Renal cortical epithelial cell (primary cell): ENCODE measurements at regions not wholly inside any gene's neighbourhood (a gene's known extent, or its start where the extent isn't known, plus 50 kb on each side); places are given as distances from the start of the nearest gene placed in this dataset.

Source experiments
- DNase-seq: peaks from one replicate; pipeline ENCODE4 v3.0.0-alpha.2; 2011; ENCODE audit warnings: low read depth

DNA sequence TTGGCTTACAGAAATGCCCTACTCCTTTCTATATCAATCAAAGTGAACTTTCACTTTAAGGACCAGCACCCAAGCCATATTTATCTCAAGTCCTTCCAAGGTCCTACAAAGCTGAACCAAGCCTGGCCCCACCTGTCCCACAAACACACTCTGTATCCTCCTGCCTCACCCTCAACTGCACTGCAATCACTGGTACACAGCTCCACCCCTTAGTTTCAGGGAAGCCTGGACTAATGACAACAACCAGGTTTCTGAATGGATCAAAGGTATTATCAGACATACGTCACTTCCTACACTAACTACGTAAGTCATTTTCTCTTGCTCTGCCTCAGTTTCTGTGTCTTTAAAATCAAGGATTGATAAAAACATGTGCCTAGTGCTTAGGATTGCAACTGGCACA lies 205.6 kb upstream of the HS3ST1 start:
- peak; percentile 52 for DNase-seq

DNA sequence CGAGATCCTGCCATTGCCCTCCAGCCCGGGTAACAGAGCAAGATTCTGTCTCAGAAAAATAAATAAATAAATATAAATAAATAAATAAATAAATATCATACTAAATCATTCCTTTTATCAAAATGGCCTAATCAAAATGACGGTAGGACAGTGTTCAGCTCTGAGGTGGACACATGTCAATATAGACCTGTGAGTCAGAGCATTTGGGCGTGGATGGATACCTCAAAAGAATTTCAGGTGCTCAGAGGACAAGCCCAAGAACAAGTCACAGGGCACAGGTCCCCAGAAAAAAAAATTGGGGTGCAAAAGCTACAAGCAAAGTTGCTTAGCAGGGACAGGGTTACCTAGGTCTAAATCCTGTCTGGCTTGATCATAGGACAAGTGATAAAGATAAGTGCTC lies 204.7 kb upstream of the HS3ST1 start:
- peak; percentile 36 for DNase-seq

DNA sequence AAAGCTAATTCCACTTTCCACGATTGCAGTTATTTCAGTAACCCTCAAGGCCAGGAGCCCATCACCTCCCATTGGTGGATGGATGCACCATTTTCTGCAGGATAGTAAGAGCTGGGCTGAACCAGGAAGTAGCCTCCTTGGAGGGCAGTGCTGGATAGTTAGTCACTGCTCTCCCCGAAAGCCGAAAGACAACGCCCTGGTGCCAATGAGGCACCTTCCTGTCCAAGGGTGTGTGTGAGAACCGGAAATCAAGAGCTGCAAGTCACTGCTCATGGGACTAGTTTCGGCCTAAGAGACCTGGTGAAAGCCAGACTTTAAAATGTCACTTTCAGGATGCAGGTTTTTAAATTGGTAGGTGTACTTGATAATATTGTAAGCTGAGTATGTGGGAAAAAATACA lies 203.8 kb upstream of the HS3ST1 start:
- DNase-seq = peak; percentile 79

DNA sequence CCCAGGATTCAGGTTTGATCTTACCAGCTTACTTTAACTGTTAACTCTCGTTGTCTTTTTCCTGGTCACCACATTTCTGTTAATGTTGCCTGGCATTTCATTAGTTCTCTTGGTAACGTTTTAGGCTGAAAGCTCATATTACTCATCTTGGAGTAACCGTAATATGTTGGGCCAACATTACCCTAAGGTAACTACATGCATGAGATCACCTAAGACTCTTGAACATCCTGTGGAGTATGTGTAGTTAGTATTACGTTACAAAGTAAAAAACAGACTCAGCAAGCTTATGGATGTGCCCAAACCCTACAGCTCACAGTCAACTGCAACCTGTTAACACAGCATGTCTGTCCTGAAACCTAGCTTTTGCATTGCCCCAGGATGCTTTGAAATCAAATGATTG lies 203.3 kb upstream of the HS3ST1 start:
- peak; percentile 88 for DNase-seq

DNA sequence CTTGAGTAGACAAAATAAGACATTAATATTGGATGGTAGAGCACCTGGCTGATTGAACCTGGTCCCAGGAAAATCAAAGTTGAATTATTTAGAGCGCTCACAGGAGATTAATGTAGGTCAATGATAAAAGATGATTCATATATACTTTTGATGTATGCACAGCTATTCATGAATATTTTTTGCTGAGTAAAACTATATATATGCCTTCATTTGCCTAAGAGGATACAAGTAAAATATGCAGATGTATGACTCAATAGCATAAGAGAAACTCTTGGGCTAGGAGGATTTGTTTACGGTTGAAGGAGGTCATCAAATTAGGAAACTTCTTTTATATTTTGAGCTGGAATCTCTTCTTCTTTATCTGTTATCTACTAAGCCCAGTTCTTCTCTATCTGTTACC lies 202.7 kb upstream of the HS3ST1 start:
- no peak for DNase-seq

DNA sequence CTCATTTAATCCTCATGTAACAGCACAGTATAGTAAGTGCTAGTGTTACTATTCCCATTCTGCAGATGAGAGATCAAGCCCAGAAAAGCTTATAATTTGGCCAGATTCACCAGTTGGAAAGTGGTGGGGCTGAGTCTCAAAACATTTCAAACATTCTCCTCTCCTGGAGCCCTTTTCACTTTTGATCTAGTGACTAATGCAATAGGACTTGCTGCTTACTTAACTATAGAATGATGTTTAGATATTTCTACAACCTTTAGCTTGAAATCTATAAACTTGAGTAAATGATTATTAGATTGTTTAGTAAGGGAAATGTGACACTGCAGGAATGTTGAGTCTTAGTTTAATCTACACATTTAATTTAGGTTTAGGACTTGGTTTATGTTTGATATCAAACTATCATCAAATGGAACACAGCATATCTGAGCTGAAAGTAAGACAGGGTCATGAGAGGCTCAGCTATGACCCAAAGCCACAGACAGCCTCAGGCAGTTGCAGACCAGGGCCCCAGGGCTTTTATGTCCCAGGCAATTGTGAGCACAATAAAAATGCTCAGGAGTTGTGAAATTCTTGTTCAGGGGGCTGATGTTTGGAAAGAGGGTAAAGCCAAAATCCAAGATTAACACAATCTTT lies 199.5 kb upstream of the HS3ST1 start:
- peak; percentile 84 for DNase-seq

DNA sequence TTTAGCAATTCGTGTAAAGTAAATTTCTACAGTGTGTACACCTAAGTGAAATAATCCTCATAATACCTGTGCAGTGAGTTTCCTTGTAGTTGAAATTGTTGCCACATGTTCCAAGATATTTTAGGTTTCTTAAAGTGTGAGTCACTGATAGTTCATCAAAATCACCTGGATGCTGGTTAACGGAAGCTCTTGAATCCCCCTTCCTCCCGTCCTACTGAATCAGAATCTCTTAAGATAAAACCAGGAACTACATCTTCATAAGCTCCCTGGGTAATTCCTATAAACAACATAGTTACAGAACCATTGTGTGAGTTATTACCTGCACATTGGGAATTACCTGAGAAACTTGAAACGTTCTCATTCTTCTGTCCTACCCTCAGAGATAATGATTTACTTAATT lies 197.4 kb upstream of the HS3ST1 start:
- peak; percentile 72 for DNase-seq

DNA sequence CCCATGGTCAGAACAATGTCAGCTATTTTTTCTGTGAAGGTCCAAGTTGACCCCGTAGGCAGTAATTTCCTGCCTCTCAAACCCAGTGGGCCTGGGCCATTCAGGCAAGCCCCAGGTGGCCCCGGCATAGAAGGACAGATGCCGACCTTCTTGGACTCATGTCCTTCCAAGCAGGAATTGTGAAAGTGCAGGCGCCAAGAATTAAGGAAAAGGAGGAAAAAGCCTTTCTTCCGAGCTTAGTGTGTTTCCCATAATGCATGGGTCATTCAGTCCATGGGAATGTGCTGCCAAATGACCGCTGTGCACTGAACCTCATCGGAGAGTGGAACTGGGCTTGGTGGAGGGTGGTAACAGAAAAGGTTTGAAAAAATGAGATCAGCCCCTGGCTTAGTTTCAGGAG lies 196.5 kb upstream of the HS3ST1 start:
- DNase-seq = peak; percentile 85

DNA sequence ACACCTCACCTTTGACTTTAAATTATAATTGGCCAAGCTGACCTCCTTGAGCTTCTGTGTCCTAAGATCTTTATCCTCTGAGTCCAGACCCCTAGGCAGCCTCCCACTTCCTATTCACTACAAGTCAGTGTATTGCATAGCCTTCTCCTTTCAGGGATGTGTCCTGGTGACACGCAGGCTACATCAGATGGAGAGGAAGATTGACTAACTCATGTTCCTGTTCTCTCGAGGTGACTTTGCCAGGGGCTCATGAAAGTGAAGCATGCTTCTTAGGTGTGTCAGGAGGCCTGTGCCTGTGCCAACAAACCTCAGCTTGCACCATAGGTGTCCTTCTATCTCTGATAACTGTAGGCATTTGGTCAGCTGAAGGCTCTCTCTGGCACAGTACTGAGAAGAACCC lies 195.7 kb upstream of the HS3ST1 start:
- peak; percentile 61 for DNase-seq

DNA sequence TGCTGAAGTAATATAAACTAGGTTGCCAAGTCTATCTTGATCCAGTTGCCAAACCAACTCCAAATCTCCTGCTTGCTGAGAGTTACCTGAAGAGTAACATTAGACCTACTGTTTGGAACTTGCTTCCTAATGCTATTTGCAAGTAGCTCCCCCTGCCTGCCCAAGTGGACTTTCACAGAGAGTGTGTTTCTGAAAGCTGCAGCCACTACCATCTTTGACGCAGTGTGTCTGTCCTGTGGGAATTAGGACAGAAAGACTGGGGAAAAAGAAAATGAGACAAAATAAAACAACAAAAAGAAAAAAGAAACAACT lies 195.0 kb upstream of the HS3ST1 start:
- peak; percentile 72 for DNase-seq

DNA sequence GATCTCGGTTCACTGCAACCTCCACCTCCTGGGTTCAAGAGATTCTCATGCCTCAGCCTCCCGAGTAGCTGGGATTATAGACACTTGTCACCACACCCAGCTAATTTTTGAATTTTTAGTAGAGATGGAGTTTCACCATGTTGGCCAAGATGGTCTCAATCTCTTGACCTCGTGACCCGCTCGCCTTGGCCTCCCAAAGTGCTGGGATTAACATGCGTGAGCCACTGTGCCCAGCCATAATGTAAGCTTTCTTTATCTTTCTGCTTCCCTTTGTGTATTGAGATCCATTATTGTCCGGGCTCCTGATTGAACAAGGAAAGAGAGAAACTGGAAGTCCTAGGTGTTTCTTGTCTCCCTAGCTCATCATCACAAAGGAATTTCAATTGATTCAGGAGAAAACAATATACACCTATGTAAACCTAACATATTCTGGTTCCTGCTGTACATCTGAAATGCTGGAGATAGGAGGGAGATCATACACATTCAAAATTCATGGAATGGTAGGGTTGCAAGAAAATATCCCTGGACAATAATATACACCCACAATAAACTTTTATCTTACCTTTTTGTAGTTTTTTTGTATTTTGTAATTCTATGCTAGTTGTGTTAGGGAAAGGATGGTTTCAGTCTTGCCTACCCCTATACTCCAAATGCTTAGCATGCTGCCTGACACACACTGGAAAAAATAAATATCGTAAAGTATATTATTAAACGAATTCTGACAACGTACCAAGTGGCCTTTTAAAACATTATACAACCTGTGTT lies 194.4 kb upstream of the HS3ST1 start:
- DNase-seq = no peak

DNA sequence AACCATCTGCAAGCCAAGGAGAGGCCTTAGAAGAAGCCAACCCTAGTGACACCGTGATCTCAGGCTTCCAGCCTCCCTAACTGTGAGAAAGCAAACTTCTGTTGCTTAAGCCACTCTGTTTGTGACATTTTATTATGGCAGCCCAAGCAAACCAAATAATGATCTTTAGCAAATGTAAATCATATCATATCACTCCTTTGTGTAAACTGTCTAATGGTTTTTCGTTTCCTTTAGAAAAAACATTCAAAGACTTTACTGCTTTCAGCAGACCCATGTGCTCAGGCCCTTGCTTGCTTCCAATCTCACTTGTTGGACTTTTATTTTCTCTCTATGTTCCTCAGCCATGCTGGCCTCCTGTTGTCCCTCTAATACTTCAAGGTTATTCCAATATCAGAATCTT lies 192.2 kb upstream of the HS3ST1 start:
- no peak for DNase-seq

DNA sequence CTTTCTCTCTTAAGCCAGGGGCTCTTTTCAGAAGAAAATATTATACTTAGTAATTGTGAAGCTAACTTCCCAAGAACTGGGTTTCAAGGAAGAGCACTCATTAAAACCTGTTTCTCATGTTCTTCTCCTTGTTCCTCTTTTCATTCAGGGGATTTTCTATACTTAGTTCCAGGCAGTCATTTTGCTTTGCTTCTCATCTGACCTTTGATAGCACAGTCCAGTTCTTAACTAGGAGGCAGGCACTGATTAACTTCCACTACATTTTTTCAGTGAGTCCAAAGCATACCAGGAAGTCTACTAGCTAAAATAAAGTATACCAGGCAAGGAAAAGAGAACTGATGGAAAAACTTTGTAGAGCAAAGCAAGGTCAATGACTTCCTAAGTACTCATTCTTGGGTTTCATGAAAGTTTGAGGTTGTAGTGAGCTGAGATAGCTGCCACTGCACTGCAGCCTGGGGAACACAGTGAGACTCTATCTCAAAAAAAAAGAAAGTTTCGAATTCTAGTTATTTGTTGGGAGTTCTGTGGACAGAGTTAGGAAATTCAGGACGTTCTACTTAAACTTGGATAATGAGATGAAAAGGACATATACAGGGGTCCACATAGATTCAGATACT lies 190.1 kb upstream of the HS3ST1 start:
- peak; percentile 96 for DNase-seq

DNA sequence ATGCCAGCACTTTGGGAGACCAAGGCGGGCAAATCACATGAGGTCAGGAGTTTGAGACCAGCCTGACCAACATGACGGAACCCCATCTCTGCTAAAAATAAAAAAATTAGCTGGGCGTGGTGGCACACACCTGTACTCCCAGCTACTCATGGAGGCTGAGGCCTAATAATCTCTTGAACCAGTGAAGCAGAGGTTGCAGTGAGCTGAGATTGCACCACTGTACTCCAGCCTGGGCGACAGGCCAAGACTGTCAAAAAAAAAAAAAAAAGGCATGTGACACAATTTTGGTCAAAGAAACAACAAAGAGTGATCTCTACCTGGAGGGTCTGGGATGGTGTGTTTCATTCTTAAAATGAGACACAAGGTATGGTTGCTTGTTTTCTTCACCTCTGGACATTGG lies 188.2 kb upstream of the HS3ST1 start:
- no peak for DNase-seq

DNA sequence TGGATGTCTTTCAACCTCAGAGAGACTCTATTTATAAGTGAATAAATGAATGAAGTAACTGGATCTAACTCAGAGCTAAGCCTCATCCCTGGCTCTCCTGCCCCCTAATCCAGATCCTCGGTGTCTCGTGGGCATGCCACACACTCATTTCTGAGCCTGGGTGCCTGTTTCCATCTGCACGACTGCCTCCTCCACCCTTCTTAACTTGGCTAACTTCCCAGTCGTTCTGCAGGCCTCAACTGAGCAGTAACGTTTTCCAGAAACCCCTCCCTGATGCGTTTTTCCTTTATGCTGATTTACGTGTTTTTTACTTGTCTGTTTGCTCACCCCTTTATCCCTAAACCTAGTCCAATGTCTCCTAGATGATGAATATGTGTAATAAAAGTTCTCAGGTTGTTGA lies 186.9 kb upstream of the HS3ST1 start:
- no peak for DNase-seq

DNA sequence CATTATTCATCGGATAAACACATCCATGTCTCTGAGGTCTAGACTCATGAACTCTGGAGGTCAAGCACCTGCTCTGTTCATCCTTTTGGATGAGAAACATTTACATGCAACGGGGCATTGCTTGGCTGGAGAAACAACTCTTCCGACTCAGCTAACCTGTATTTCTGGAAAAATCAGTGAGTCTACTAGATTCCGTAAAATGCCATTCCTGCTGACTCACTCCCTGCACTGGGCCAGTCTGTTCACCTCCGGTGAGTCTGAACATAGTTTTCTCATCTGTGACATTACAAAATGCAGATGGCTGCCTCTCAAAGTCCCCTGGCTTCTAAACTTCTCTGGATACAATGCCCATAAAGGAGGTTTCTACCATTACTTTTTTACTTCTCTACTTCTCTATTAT lies 185.7 kb upstream of the HS3ST1 start:
- DNase-seq = peak; percentile 93

DNA sequence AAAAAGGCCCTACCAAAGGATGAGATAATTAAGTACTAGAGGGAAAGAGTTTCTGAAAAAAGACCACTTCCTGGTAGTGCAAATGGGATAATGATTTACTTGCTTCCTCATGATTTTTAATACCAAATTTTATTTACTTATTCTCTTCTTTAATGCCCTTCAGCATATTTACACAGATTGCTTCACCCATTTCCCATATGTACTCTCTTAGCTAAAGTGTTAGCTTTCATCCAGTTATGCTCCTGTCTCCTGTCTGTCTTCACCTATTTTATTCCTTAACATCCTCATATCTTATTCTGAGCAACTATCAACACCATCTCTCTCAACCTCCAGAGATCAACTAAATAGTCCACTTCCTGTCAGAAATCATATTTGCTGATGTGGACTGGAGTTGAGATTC lies 183.2 kb upstream of the HS3ST1 start:
- no peak for DNase-seq

DNA sequence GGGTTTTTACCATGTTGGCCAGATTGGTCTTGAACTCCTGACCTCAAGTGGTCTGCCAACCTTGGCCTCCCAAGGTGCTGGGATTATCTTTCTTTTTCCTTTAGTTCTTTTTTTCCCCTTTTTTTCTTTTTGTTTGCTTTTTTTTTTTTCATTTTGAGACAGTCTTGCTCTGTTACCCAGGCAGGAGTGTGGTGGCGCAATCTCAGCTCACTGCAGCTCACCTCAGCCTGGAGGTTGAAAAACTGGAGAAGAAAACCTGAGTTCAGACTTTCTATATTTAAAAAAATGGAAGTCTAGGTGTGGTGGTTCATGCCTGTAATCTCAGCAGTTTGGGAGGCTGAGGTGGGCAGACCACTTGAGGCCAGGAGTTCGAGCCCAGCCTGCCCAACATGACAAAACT lies 181.1 kb upstream of the HS3ST1 start:
- DNase-seq = peak; percentile 60

DNA sequence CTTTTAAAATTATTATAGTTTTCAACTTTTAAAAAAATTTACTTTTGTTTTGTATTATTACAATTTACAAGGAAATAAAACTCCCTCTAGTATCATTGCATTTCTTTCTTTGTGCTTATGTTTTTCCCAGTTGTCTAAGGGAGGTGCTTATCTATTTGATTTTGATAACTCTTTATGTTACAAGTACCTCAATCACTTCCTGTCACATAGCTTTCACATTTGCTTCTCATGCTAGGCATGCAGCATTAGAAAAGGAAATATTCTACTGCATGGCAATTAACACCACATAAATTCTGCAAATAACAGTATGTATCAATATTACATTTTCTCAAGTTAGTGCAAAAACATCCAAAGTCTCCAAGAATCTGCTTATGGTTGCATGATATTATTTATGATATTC lies 180.3 kb upstream of the HS3ST1 start:
- no peak for DNase-seq

DNA sequence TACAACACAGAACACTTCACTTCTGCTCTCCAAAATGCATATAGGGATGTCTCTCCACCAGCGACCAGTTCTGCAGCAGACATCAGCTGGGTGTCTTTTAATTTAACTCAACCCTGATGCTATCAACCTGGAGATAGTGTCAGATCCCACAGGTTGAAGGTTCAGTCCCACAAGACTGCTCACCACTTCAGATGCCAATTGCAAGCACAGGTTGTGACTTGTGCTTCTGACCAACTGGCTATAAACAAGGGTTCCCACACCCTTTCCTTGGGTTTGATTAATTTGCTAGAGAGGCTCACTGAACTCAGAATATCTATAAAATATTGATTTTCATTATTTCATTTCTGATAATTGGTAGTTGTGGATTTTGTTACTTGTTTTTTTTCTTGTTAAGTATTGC lies 177.4 kb upstream of the HS3ST1 start:
- no peak for DNase-seq

DNA sequence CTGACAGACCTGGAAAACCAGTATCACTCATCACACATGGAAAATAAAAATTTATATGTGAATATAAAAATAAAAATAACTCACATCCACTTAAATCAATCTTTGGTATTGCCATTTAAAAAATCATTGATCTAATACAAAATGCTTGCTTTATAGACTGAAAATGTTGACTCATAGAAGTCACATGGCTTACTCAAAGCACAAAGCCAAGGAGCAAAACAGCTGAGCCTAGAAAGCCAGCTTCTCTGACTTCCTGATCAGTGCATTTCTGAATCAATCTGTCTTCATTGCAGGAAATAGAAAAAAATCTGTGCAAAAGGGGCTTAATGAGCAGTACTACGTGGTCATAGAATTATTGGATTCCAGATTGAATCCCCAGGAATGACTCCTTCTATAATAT lies 176.9 kb upstream of the HS3ST1 start:
- peak; percentile 73 for DNase-seq

DNA sequence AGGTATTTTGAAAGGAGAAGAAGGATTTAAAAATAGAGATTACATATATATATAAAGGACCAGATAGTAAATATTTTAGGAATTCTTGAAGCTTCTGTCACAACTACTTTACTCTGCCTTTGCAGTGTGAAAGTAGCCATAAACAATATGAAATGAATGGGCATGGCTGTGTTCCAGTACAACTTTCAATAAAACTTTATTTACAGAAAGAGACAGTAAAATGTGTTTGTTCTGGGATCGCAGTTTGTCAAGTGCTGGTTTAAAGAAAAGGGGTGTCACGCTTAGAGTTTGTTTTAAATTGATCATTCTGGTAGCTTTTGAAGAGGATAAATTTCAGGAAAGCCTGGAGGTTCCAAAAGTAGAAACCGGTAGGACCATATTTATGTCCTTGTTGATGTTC lies 176.1 kb upstream of the HS3ST1 start:
- no peak for DNase-seq

DNA sequence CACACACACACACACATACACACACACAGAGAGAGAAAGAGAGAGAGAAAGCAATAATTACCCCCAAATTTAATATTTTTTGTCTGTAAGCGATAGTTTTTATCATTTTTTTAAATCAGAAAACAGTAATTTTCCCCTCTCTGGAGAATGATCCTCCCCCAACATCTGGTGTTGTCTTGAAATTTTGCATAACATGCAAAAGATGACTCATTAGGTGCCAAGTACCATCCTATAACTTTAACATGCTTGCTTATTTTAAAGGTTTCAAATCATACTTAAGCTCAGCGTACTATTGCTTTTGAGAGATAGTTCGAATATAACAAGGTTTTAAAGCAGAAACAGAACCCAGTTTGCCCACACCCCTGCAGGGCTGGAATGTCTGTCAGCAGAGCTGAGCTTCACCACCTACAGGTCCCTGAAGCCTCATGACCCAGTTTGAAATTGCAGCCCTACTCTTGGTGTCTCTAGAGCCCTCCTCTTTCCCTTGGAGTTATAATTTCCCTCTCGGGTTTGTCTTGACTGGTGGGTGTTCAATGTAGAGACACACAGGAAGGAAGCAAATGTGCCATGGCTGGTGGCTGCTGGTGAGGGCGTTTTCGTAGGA lies 175.0 kb upstream of the HS3ST1 start:
- no peak for DNase-seq
